GM18951 (cell line): ENCODE measurements at regions not wholly inside any gene's neighbourhood (a gene's known extent, or its start where the extent isn't known, plus 50 kb on each side); places are given as distances from the start of the nearest gene placed in this dataset.

Experiments
- POLR2A ChIP-seq: IDR thresholded peaks from 4 replicates; pipeline ENCODE4 v1.6.1; 2011; ENCODE audit warnings: mild to moderate bottlenecking; ENCODE audit not compliant: insufficient read length, insufficient read depth; ENCODE audit errors: extremely low read depth
- in situ Hi-C: fragments of 300-500 bp; cut with MboI; formaldehyde crosslinking; loops from one replicate; pipeline ENCODE4 v1.12.0; 2022; ENCODE audit warnings: low sequenced_read_pairs, mixed read lengths, inconsistent platforms; ENCODE audit not compliant: unreplicated experiment

DNA sequence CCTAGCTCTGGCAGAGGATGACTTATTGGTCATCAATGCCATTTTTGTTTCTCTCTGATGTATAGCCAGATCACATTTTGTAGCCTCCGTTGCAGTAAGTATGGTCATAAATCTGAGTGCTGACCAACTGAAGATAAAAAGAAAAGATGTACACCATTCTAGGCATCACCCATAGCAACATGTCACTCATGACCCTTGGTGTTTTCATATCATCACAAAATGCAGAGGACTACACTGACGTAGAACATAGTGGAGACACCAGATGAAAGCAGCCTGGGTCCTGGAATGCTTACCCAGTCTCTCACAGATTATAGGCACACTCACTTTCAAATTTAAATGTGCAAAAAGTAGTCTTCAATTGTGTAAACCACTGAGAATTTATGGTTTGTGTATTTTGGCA, 172.8 kb downstream of the PDHA2 start:
- no peak for TF ChIP-seq POLR2A
- in situ Hi-C loops = no loop called here

DNA sequence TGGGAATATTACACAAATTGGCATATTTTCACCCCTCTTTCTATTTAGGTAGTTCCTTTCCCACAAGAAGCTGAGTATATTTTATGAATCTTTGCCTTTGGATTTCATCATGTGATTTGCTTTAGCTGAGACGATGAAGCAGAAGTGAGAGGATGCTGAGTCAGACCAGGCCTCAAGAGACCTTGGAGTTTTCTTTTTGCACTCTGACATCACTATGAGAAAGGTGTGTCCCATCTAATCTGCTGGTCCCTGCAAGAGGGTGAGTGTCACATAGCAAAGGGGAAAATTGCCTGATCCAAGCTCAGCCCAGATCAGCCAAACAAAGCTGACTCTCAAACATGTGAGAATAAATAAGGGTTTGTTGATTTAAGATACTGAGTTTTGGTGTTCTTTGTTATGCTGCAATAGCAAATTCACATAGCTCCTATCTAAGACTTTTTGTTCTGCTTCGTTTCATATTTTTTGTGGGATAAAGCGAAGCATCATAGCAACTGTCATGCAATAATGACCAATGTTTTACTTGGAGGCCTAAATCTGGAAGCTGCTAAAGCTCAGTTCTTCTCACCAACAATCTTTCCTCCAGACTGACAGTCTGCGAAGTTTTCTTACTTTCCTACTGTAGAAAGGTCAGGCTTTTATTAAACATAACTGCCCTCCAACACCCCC, 176.9 kb downstream of the PDHA2 start:
- in situ Hi-C loops = no loop called here
- TF ChIP-seq POLR2A = no peak

GRCh38 chr4:96025011-96025410, 185.1 kb downstream of the PDHA2 start:
- no peak for TF ChIP-seq POLR2A
- in situ Hi-C loops = no loop called here

- in situ Hi-C loops = no loop called here
- TF ChIP-seq POLR2A = no peak
Observed at GRCh38 chr4:96035727-96036126, 195.8 kb downstream of the PDHA2 start.

- no peak for TF ChIP-seq POLR2A
- in situ Hi-C loops = no loop called here
Observed at GRCh38 chr4:96036781-96037180, 196.9 kb downstream of the PDHA2 start.

DNA sequence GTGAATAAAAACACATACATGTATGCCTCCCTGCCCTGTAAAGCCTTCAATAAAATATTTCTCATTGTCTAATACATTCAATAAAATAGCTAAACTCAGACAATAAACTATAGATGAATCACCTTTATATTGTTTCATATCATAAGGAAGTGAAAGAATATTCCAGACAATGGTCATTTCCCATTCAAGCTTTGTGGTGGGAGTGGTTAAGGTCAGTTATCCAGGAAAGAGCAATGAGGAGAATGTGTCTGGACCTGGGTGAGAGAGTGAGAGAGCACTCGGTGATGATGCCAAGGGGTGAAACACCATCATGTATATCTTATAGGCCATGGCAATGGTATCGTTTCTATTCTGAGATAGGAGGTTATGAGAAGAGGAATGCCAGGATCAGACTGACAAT, 197.8 kb downstream of the PDHA2 start:
- no peak for TF ChIP-seq POLR2A
- in situ Hi-C loops = no loop called here

- in situ Hi-C loops = no loop called here
- TF ChIP-seq POLR2A = no peak
Observed at GRCh38 chr4:96039217-96039616, 199.3 kb downstream of the PDHA2 start.

DNA sequence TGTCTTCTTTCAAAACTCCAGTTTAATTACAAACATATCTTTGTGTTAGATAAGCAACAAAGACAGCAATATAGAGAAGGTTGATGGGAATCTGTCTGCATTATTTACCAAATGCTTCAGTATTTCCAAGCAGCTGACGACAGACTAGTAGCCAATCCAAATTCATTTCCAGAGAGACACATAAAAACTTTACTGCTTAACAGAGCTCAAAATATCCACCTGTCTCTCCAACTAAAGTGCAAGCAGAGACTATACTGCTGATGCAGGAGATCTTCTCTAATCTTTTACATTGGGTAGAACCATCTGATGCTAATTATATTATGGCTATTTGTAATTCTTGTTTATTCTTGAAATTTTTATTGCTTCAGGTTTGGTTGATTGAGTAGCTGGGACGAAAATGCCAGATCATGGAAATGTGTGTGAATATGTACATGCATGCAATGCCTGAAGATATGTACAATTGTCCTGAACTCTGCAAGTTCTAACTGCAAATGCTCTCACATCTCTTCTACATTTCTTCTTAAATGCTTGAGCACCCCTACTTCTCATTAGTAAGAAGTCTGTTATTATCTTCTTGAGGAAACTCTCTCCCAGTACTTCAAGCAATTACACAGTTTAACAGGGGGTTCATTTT, 200.0 kb downstream of the PDHA2 start:
- in situ Hi-C loops = no loop called here
- no peak for TF ChIP-seq POLR2A

GRCh38 chr4:96044971-96045370, 205.1 kb downstream of the PDHA2 start:
- in situ Hi-C loops = no loop called here
- no peak for TF ChIP-seq POLR2A

GRCh38 chr4:96052827-96053226, 212.9 kb downstream of the PDHA2 start:
- no peak for TF ChIP-seq POLR2A
- in situ Hi-C loops = no loop called here

DNA sequence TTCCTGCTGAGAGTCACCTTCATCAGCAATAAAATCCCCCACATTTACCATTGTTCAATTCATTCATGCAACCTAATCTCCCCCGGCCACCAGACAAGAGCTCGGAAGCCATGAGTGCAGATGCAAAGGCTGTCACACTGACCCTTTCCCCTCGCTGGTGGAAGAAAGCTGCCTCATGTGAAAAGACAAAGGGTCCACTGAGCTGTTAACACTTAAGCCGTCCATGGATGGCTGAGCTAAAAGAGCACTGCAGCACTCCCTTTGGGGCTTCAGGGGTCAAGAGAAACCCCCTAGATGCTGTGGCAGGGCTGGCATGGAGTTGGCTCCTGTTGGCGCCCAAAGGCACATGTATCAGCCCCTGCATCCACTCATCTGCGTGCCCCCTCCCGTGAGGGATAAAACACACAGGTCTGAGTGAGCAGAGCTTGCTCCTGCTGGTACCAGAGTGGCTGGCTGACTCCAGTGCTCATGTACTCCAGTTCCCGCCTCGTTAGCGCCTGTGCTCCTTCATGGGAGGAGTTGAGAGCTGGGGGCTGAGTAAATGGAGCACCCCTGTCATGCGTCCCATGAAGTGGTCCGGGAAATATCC, 216.5 kb downstream of the PDHA2 start:
- in situ Hi-C loops = no loop called here
- no peak for TF ChIP-seq POLR2A

- no peak for TF ChIP-seq POLR2A
- in situ Hi-C loops = no loop called here
Observed at GRCh38 chr4:96063639-96064038, 223.7 kb downstream of the PDHA2 start.

DNA sequence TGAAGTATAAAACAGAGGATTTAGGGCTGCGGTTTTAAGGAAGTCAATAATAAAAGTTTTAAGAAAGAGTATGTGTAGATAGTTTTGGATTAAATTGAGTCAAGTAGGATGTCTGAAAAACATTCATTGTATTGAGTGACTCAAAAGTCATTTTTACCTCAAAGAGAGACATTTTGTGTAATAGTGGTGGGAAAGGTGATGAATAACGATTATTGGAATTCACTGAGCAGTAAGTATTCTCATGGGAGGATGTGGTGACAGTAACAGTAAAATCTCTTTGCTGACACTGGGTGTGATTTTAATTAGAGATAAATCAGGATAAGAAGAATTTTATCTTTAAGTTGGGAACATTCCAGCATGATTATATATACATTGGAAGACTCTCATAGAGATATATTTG, 233.6 kb downstream of the PDHA2 start:
- TF ChIP-seq POLR2A = no peak
- in situ Hi-C loops = no loop called here

DNA sequence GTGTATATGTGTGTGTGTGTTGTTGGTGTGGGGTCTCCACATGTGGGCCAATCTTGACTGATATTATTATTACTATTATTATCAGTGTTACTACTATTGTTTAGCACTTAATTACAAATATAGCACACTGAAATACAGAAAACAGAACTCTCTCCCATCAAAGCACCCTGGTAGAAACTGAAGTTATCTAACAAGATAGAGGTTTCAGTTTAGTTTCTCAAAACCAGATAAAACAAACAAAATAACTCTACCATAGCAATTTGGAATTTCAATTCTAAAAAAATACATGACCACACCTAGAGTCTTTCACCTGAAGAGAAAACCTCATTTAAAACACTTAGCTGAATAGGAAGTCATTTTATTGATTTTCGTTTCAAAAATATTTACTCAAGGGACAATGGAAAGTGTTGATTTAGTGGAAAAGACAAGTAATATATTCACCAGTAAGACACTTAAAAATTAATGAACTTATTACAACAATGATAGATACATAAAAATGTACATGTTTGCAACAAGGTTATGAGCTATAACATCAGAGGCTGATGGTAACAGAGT, 252.3 kb downstream of the PDHA2 start:
- in situ Hi-C loops = no loop called here
- no peak for TF ChIP-seq POLR2A
